Natural killer cell (primary cell): ENCODE measurements at regions not wholly inside any gene's neighbourhood (a gene's known extent, or its start where the extent isn't known, plus 50 kb on each side); places are given as distances from the start of the nearest gene placed in this dataset.

ENCODE experiments used
- ATAC-seq, 3 donors: fragments of 150-1000 bp in 2 of 3; fragments of 200-7000 bp in 1 of 3; cut with Tn5 transposase; 1 replicate in 1 of 3; 2 replicates in 2 of 3; pipeline ENCODE4 v1.10.0; 2021; ENCODE audit warnings: mild to moderate bottlenecking in 2 of 3, moderate library complexity in 2 of 3
- DNase-seq, 2 donors: peaks; one replicate each; pipeline versions ENCODE4 v3.0.0 to v3.0.0-alpha.2; 2013 to 2021; ENCODE audit warnings: mixed read lengths in 1 of 2
- H3K27ac ChIP-seq: one replicate; pipeline ENCODE4 v1.5.1; 2013; ENCODE audit warnings: mild to moderate bottlenecking, low read length
- H3K27me3 ChIP-seq: one replicate; pipeline ENCODE4 v1.6.1; 2013; ENCODE audit warnings: low read length; ENCODE audit not compliant: control insufficient read depth, insufficient read depth
- H3K36me3 ChIP-seq: one replicate; pipeline ENCODE4 v1.6.1; 2013; ENCODE audit warnings: low read length; ENCODE audit not compliant: control insufficient read depth, insufficient read depth
- H3K4me1 ChIP-seq: one replicate; pipeline ENCODE4 v1.6.1; 2013; ENCODE audit warnings: low read length; ENCODE audit not compliant: control insufficient read depth, insufficient read depth
- H3K4me3 ChIP-seq: one replicate; pipeline ENCODE4 v1.5.1; 2013; ENCODE audit warnings: low read length
- H3K9me3 ChIP-seq: one replicate; pipeline ENCODE4 v1.6.1; 2013; ENCODE audit warnings: low read length; ENCODE audit not compliant: control insufficient read depth, insufficient read depth
- H3K27ac Mint-ChIP-seq, 2 donors: one replicate each; pipeline ENCODE4 v1.8.0; 2022; ENCODE audit warnings: mild to moderate bottlenecking in 2 of 2, mixed read lengths in 2 of 2, moderate library complexity in 1 of 2
- H3K27me3 Mint-ChIP-seq, 2 donors: one replicate each; pipeline ENCODE4 v1.8.0; 2022; ENCODE audit warnings: low read depth in 2 of 2, mixed read lengths in 2 of 2
- H3K36me3 Mint-ChIP-seq: one replicate; pipeline ENCODE4 v1.8.0; 2022; ENCODE audit warnings: mixed read lengths
- H3K4me1 Mint-ChIP-seq, 2 donors: one replicate each; pipeline ENCODE4 v1.8.0; 2022; ENCODE audit warnings: mixed read lengths in 2 of 2
- H3K4me3 Mint-ChIP-seq: one replicate; pipeline ENCODE4 v1.8.0; 2022; ENCODE audit warnings: mild to moderate bottlenecking, moderate library complexity, mixed read lengths
- H3K9me3 Mint-ChIP-seq, 2 donors: one replicate each; pipeline ENCODE4 v1.8.0; 2022; ENCODE audit warnings: mixed read lengths in 2 of 2
- CTCF ChIP-seq: fragments of 200-600 bp; IDR thresholded peaks from one replicate; pipeline ENCODE4 v1.8.0; 2022; ENCODE audit warnings: antibody characterized with exemption
- WGBS: methylation state at CpG from one replicate; pipeline ENCODE4 v1.1.7; 2013; ENCODE audit warnings: missing lambda C conversion rate; ENCODE audit not compliant: insufficient coverage; 5-methylcytosine and 5-hydroxymethylcytosine counted together
- intact Hi-C: fragments of 100-400 bp; cut with micrococcal nuclease; formaldehyde crosslinking; loops from one replicate; pipeline ENCODE4 v1.14.2; 2022

DNA sequence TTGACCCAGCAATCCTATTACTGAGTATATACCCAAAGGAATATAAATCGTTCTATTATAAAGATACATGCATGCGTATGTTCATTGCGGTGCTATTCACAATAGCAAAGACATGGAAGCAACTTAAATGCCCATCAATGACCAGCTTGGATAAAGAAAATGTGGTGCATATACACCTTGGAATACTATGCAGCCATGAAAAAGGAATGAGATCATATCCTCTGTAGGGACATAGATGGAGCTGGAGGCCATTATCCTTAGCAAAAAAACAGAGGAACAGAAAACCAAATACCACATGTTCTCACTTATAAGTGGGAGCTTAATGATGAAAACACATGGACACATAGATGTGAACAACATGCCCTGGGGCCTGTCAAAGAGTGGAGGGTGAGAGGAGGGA lies 124.1 kb upstream of the AFF2 start:
- intact Hi-C loops: no loop called here
- Mint-ChIP-seq H3K27me3 (no peaks in the 10 kb centered on the region), H3K36me3 (no peaks in the 10 kb centered on the region), H3K27ac (no peak overlapping the region), H3K4me1 (peaks cover 16 to 19% of the 10 kb centered on the region in 2 donors), H3K4me3 (no peak overlapping the region), H3K9me3 (peaks cover 0 to 2% of the 10 kb centered on the region in 2 donors)
- 100% methylated on average over 3 of the region's 3 CpGs for WGBS
- ATAC-seq (no peak), DNase-seq (no peak)
- no peak overlapping the region for H3K4me3 ChIP-seq
- no peak overlapping the region for H3K27ac ChIP-seq
- H3K27me3 ChIP-seq: no peaks in the 10 kb centered on the region
- peaks cover 12% of the 10 kb centered on the region for H3K4me1 ChIP-seq
- H3K9me3 ChIP-seq: no peaks in the 10 kb centered on the region
- H3K36me3 ChIP-seq: no peaks in the 10 kb centered on the region
- TF ChIP-seq CTCF: no peak

DNA sequence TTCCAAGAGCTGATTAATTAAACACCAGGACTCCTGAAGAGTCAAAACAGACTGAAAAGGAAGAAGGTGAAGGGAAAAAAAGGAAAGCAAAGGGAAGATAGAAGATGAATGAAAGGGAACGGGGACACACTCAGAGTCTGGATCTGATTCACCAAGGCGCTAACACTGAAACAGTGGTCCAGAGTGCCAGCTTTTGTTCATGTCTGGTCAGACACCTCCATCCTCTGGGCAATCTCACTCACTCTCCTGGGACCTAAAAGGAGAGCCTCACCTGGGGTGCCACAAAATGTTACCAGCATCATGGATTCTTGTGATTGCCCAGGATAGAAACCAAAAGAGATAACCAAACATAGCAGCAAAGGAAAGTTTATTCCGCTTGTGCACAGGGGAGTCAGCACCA lies 120.3 kb upstream of the AFF2 start:
- no peaks in the 10 kb centered on the region for H3K36me3 ChIP-seq
- peaks cover 16 to 30% of the 10 kb centered on the region in 2 donors for H3K4me1 Mint-ChIP-seq
- peak overlapping the region; percentile 90 to 92 for H3K27ac Mint-ChIP-seq
- H3K27ac ChIP-seq: peak overlapping the region; percentile 95
- H3K4me3 ChIP-seq: no peak overlapping the region
- H3K27me3 Mint-ChIP-seq: no peaks in the 10 kb centered on the region
- ATAC-seq (no peak), DNase-seq (peak in 1 of 2 donors; percentile 21)
- H3K9me3 ChIP-seq: no peaks in the 10 kb centered on the region
- H3K4me3 Mint-ChIP-seq: peak overlapping the region; percentile 81
- TF ChIP-seq CTCF: no peak
- 78% methylated on average over 3 of the region's 3 CpGs for WGBS
- H3K27me3 ChIP-seq: no peaks in the 10 kb centered on the region
- peaks cover 16% of the 10 kb centered on the region for H3K4me1 ChIP-seq
- H3K9me3 Mint-ChIP-seq: peaks cover 0 to 2% of the 10 kb centered on the region in 2 donors
- no peaks in the 10 kb centered on the region for H3K36me3 Mint-ChIP-seq
- intact Hi-C loops: loop anchor here (5.0 kb wide), 1 partner anchor 468 kb away; the partner anchor contains the start of gene FMR1

DNA sequence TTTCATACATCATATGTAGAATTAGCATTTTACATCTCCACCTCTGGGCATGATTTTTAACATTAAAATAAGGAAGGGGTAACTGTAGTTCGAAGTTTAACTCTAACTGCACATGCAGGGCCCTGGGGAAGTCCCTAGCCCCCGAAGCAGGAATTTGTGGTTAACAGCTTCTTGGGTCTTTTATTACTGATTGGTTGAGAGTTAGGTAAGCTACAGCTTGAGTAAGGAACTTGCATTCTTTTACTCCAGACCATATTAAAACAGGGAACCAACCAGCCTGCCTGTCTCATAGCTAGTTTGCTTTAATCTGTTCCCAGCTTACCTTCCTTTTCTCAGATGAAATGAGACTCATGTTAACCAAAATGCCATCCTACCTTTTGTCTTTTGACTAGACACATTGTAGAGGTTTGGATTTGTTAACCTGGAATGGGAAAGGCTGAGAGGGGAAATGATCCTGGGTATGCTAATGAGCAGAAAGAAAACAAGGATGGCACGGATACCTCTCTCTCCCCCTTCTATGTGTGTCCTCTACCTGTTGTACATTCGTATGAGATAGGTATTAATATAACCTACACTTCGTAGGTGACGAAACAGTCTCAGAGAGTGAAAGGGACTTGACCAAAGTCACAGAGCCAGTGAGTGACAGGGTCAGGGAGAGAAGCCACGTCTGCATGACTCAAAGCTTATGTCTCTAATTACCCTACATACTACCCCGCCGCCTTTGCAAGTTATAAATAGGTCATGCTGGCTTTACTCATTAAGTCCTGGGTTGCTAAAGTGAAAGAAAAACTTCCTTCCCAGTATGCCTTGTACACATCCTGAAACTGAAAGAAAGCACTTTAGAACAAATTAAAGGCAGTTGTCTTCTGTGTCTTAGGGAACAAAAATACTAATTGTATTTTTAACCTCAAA lies 119.5 kb upstream of the AFF2 start:
- DNase-seq (peak; percentile 16 to 70), ATAC-seq (peak; percentile 84 to 92 (median 86))
- Mint-ChIP-seq H3K27ac (peak overlapping the region; percentile 90 to 92), H3K27me3 (no peaks in the 10 kb centered on the region), H3K9me3 (peaks cover 0 to 2% of the 10 kb centered on the region in 2 donors), H3K4me1 (peaks cover 16 to 30% of the 10 kb centered on the region in 2 donors), H3K36me3 (no peaks in the 10 kb centered on the region), H3K4me3 (peak overlapping the region; percentile 81)
- H3K4me3 ChIP-seq: peak overlapping the region; percentile 9
- H3K4me1 ChIP-seq: peaks cover 16% of the 10 kb centered on the region
- no peaks in the 10 kb centered on the region for H3K27me3 ChIP-seq
- H3K27ac ChIP-seq: peak overlapping the region; percentile 95
- WGBS: 0% methylated on average over 4 of the region's 9 CpGs
- no peak for TF ChIP-seq CTCF
- intact Hi-C loops: loop anchor here (5.0 kb wide), 1 partner anchor 469 kb away; the partner anchor contains the start of gene FMR1
- H3K36me3 ChIP-seq: no peaks in the 10 kb centered on the region
- H3K9me3 ChIP-seq: no peaks in the 10 kb centered on the region
